ENCODE measurements at regions not wholly inside any gene's neighbourhood (a gene's known extent, or its start where the extent isn't known, plus 50 kb on each side); places are given as distances from the start of the nearest gene placed in this dataset.

DNA sequence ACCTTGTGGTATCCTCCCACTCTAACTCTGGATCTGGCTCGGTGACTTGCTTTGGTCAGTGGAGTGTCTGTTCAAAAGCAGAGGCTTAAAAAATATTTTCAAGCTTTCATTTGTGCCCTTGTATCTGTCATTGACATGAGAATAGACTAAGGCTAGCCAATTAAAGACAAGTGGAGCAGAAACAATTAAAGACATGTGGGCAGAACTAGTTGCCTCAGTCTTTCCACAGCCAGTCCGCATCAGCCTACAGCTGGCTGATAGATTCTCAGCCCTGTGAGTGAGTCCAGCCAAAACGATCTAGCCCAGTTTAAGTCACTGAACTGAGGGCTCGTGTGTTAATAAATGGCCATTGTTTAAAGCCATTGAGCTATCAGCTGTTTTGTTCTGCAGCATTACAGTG lies 185.2 kb upstream of the DGKB start:
- H3K4me3 ChIP-seq (replicated peaks in 1 of 3; ENCODE audit: insufficient read depth in 1 of 3, low read depth in 1 of 3, low read length in 3 of 3), result no peak overlapping the region
- no peaks in the 10 kb centered on the region for H4K20me1 ChIP-seq (replicated peaks; ENCODE audit: control insufficient read depth, extremely low read depth, insufficient read depth, low read length)
- no peaks in the 10 kb centered on the region for H3K9me1 ChIP-seq (replicated peaks; ENCODE audit: control insufficient read depth, extremely low read depth, insufficient read depth, low read length)
- no peaks in the 10 kb centered on the region for H3K27me3 ChIP-seq (ENCODE audit: control insufficient read depth in 2 of 2, insufficient read depth in 2 of 2, low read length in 2 of 2)
- H3K36me3 ChIP-seq (ENCODE audit: control insufficient read depth in 2 of 2, extremely low read depth in 1 of 2, insufficient read depth in 2 of 2, low read length in 2 of 2), result no peaks in the 10 kb centered on the region
- no peaks in the 10 kb centered on the region for H3K79me2 ChIP-seq (ENCODE audit: control insufficient read depth, insufficient read depth, low read length)
- TF ChIP-seq, protein P1, sequence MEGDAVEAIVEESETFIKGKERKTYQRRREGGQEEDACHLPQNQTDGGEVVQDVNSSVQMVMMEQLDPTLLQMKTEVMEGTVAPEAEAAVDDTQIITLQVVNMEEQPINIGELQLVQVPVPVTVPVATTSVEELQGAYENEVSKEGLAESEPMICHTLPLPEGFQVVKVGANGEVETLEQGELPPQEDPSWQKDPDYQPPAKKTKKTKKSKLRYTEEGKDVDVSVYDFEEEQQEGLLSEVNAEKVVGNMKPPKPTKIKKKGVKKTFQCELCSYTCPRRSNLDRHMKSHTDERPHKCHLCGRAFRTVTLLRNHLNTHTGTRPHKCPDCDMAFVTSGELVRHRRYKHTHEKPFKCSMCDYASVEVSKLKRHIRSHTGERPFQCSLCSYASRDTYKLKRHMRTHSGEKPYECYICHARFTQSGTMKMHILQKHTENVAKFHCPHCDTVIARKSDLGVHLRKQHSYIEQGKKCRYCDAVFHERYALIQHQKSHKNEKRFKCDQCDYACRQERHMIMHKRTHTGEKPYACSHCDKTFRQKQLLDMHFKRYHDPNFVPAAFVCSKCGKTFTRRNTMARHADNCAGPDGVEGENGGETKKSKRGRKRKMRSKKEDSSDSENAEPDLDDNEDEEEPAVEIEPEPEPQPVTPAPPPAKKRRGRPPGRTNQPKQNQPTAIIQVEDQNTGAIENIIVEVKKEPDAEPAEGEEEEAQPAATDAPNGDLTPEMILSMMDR (IDR thresholded peaks at IDR 0.05; ENCODE audit: extremely low read depth in 1 of 2, insufficient read depth in 1 of 2, low read depth in 1 of 2, low read length in 2 of 2), result no peak
- TF ChIP-seq EZH2 (IDR thresholded peaks at IDR 0.05; ENCODE audit: borderline replicate concordance, low read depth, low read length, severe bottlenecking), result no peak
- no peak for TF ChIP-seq GATA2 (IDR thresholded peaks at IDR 0.05; ENCODE audit: insufficient read depth, insufficient read length, low read depth, low read length)
- no peak for TF ChIP-seq JUN (IDR thresholded peaks at IDR 0.05; ENCODE audit: borderline replicate concordance, insufficient read depth, insufficient read length, low read depth)
- no peak for TF ChIP-seq POLR2AphosphoS5 (IDR thresholded peaks at IDR 0.05; ENCODE audit: insufficient read depth, low read depth, low read length)
- TF ChIP-seq MYC (IDR thresholded peaks at IDR 0.05; ENCODE audit: low read depth, low read length), result no peak
- no peak for TF ChIP-seq FOS (IDR thresholded peaks at IDR 0.05; ENCODE audit: borderline replicate concordance, insufficient read depth, low read length)
- TF ChIP-seq, protein P2, sequence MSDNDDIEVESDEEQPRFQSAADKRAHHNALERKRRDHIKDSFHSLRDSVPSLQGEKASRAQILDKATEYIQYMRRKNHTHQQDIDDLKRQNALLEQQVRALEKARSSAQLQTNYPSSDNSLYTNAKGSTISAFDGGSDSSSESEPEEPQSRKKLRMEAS (IDR thresholded peaks at IDR 0.05; ENCODE audit: insufficient read depth, insufficient read length), result no peak
- no peak for TF ChIP-seq POLR2A (IDR thresholded peaks at IDR 0.05; ENCODE audit: low read depth, low read length)
- no peak overlapping the region for H2AFZ ChIP-seq (ENCODE audit: low read depth, low read length)
- ChIA-PET POLR2A (no interaction called here), CTCF (interaction anchor here (0.7 kb wide), 1 partner anchor 12 kb away, joined by 3 read pairs; no protein-coding TSS in a partner anchor)
- no TSS peak for BruUV-seq (replicated peaks)
- no peaks in the 10 kb centered on the region for H3K9me3 ChIP-seq (replicated peaks; ENCODE audit: control insufficient read depth, insufficient read depth, low read length)
- intact Hi-C loops (cut with micrococcal nuclease) (loop anchor here (2.0 to 5.0 kb wide), 2 partner anchors 35 to 43 kb away; no protein-coding TSS in a partner anchor), dilution Hi-C loops (cut with MboI; ENCODE audit: extremely low pct_ligation_motif_present, low sequenced_read_pairs) (no loop called here)
- no peak for DNase-seq (ENCODE audit: low read depth, low spot score)
- H3K27ac ChIP-seq (ENCODE audit: insufficient read depth, low read depth, low read length), result no peak overlapping the region
- H3K4me1 ChIP-seq (ENCODE audit: control insufficient read depth, extremely low read depth, insufficient read depth, low read length), result peaks cover 7% of the 10 kb centered on the region
- no peak overlapping the region for H3K4me2 ChIP-seq (ENCODE audit: insufficient read depth, low read length)
- no peak for FAIRE-seq
- H3K9ac ChIP-seq (replicated peaks; ENCODE audit: extremely low read depth, insufficient read depth, low read length), result no peak overlapping the region
